GM21390 (cell line): ENCODE measurements at regions not wholly inside any gene's neighbourhood (a gene's known extent, or its start where the extent isn't known, plus 50 kb on each side); places are given as distances from the start of the nearest gene placed in this dataset.
"Not testable (repeated sequence)": the region's sequence is repeated elsewhere in the genome, so short reads cannot be mapped to it uniquely, and the experiment has no call there.

ENCODE experiments used
- ATAC-seq: cut with Tn5 transposase; IDR thresholded peaks from one replicate; pipeline ENCODE4 v1.9.1; 2021; ENCODE audit not compliant: unreplicated experiment

DNA sequence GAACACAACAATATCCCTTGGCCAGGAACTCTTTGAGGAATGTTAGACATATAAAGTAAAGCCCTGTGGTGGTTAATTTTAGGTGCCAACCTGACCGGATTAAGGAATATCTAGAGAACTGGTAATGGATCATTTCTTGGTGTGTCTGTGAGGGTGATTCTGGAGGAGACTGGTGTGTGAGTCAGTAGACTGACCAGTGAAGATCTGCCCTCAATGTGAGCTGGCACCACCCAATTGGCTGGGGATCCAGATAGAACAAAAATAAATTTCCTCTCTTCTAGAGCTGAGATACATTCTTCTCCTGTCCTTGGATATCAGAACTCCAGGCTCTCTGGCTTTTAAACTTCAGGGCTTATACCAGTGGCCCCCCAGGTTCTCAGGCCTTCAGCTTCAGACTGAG lies 56.2 kb upstream of the TNPO1 start:
- ATAC-seq: no peak

DNA sequence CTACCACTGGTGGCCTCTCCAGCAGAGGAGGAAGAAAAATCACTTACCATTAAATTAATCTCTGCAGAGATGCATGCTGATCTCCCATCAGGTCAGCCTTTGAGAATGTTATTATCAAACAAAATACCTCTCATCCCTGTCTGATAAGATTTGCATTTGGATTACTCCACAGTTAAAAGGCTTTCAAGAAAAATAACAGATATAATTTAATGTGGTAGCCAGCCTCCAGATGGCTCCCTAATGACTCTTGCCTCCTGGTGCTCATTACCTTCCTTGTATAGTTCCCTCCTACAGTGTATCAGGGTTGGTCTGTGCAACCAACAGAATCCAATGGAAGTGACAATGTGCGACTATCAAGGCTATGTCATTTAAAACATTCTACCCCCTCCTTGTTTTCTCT lies 63.6 kb upstream of the TNPO1 start:
- no peak for ATAC-seq

DNA sequence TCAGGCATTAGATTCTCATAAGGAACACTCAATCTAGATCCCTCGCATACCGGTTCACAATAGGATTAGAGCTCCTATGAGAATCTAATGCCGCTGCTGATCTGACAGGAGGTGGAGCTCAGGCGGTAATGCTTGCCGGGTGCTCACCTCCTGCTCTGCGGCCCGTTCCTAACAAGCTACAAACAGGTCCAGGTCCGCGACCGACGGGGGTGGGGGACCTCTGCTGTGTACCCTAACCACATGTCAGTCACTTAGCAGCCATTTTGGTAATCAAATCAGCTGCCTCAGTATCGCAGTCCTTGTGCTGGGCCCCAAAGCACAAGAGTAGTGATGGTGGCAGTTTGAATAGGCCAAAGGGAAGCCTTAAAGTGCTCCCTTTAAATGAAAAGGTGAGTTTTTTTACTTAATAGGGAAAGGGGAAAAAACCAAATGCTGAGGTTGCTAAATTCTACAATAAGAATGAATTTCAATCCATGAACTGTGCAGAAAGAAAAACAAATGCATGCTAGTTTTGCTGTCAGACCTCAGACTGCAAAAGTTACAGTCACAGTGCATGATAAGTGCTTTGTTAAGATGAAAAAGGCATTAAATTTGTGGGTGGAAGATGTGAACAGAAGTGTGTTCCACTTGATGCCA lies 67.0 kb upstream of the TNPO1 start:
- ATAC-seq: no peak

DNA sequence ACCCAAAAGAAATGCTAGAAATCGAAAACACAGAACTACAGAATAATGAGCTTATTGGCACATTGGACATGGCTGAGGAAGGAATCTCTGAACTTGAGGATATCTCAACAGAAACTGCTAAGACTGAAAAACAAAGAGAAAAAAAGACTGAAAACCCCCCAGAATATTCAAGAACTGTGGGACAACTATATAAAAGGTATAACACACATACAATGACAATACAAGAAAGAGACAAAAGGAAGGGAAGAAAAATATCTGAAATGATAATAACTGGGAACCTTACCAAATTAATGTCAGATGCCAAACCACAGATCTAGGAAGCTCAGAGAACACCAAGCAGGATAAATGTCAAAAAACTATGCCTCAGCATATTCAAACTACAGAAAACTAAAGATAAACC lies 68.6 kb upstream of the TNPO1 start:
- ATAC-seq: no peak

DNA sequence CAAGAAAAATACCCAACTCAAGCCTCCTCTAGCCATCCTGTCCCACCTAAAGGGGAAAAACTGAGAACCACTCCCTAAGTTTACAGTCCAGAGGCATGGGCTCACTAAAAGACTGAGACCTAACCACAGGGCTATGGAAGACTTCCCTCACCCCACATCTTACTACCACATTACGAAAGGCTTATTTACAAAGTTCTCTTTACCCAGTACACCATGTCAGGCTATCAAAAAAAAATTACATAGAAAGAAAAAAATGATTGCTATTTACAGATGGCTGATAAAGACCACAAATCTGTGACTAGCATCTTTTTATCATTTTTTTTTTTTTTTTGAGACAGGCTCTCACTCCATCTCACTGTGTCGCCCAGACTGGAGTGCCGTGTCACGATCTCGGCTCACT lies 69.7 kb upstream of the TNPO1 start:
- no peak for ATAC-seq

DNA sequence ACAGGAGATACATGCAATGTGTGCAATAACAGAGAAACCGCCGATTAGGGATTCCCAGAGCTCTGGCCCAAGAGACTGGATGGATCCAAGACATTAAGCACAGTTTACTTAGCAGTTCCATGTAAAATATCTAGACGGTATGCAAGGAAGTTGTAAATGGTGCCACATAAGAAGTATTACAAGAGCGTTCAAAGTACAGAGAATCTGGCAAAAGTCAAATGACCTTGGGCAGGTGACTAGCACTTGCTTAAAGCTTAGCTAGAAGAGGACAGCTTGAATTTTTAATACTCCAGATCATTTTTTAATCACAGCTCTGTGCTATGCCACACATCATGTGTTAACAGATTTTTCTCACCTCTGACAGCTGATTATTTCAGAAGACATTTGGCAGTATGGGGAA lies 72.3 kb upstream of the TNPO1 start:
- no peak for ATAC-seq

DNA sequence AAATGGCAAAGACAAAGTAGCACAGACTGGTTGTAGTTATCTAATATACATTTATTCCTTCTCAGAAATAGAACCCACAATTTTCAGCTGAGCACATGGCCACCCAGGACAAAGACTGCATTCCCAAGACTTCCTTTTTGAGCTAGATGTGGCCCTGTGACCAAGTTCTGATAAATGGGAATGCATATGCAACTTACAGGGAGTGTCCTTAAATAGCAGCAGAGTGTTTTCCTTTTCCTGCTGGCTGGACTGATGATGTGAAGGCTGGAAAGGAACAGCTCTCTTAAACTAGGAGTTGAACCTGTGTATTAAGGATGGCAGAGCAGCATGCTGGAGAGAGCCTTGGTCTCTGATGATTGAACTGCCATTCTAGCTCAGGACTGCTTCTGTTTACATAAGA lies 74.7 kb upstream of the TNPO1 start:
- no peak for ATAC-seq

DNA sequence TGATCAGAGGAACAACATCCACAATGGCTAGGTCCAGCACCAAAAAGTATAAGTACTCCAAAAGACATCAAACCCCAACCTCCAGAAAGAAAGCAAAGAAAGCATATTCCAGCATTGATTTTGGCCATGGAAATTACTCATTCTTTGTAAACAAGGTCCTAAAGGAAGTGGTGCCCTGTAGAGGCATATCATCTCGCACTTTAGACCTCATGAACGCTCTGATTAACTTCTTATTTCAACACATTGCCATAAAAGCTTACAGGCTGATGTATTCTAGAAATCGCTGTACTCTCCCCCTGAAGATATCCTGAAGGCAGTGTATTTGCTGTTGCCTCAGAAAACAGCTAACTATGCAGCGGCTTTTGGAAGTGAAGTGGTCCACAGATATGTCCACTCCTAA lies 82.7 kb upstream of the TNPO1 start:
- no peak for ATAC-seq

DNA sequence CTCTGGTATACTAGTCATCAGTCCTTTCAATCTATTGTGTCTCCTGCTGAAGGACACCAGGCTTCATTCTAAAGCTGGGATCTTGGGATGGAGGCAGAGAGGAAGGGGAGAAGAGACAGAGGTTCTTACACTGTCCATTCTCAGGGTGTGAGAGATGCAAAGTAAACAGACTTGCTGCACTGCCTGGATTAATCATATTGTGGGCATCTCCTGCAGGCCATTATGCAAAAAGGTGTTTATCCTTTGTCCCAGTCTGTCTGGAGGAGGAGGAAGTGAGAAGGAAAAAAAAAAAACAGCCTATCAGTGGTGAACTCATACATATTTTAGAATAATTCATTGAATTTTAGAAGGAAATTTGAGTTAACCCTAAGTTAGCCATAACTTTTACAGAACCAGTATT lies 92.9 kb upstream of the TNPO1 start:
- ATAC-seq: no peak

DNA sequence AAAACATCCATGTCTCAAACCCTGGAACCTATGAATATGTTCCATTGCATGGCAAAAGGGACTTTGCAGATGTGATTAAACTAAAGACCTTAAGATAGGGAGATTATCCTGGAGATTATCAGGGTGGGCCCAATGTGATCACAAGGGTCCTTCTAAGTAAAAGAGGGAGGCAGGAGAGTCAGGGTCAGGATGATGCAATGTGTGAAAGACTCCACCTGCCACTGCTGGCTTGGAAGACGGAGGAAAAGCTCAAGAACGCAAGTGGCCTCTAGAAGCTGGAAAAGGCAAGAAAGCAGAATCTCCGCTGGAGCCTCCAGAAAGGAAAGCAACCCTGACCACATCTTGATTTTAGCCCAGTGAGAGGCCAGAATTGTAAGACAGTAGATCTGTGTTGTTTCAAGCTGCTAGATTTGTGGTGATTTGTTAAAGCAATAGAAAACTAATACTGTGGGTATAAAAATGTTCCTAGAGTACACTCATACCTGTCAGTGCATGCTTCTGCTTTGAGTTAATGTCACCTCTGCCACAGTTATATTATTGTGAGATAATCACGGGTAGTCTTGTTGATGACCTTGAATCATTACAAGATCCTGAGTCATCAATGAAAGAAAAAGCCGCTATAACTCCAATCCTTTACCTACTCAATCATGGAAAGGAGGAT lies 93.5 kb upstream of the TNPO1 start:
- ATAC-seq: no peak

DNA sequence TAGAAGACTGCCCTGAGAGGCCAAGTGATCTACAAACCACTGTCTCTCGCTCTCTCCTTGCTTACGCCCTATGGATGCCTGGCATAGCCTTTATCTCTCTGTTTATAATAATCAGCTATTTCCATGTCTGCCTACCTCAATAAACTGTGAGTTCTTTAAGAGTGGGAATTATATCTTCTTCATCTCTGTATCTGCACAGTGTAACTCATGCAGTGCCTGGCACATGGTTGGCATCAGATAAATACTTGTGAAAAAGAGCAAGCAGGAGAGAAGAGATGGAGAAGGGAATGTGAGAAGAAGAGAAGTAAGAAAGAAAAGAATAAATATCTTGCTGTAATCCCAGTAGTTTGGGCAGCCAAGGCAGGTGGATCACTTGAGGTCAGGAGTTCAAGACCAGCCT lies 94.6 kb upstream of the TNPO1 start:
- no peak for ATAC-seq

DNA sequence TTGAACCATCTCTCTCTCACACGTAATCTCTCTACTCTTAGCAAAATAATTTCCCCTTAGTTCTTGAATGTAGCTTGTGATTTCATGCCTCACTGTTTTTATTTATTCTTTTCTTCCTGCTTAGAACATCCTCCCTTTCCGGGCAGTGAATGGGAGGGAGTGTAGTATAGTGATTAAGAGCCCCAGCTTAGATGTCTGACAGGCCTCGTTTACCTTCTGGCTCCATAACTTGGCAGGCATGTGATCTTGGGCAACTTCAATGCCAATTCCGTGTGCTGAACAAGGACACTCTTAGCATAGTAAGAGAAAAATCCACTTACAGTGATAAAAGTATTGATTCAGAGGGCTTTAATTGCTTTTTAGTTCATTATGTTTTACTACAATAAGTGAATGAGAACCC lies 96.3 kb upstream of the TNPO1 start:
- no peak for ATAC-seq

DNA sequence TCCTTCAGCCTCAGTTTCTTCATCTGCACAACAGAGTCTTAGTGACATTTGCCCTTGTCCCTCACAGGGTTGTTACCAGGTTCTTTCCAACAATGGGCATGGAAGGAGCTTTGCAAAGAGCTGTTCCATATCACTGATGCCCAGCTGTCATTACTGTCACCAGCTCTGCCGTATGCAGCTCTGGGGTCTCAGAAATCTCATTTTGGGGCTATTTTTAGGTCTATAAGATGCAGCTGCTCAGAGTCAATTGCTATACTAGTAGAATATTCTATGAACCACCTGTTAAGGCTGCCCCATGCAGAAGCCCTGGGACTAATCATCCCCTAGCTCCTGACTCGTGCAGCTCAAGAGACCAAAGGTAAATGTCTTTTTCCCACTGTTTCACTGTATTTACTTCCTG lies 105.1 kb upstream of the TNPO1 start:
- no peak for ATAC-seq

DNA sequence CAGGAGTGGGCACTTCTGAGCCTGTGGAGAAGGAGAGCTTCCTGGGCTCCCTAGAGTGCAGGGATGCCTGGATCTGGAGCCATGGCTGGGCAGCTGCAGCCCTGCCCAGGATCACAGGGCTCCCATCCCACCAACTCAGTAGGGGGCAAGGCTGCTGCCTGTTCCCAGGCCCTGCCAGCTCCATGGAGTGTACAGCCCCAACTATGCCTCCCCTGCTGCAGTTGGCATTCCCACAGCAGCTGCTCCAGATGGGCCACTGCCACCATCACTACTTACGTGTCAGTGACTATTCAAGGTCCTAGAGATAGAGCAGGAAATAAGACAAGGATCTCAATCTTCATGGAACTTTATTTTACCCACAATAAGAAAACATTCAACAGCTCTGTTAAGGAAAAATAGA lies 107.1 kb upstream of the TNPO1 start:
- ATAC-seq: no peak

DNA sequence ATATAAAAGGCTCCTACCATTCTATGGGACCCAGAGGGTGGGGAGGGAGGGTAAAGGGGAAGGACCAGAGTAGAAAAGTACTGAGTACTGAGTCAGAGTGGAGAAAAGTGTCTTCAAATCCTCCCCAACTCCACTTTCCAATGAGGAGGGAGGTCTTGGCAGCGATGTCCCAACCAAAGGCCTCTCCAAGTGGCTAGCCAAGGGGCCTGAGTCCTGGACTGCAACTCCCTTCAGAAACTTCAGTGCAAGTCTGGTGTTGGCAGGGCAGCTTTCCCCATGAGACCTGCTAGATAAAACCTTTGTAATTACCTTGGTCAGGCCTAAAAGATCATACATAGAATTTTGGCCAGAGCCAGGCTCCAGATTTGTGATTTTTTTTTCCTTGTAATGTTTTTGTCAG lies 111.3 kb upstream of the TNPO1 start:
- no peak for ATAC-seq

DNA sequence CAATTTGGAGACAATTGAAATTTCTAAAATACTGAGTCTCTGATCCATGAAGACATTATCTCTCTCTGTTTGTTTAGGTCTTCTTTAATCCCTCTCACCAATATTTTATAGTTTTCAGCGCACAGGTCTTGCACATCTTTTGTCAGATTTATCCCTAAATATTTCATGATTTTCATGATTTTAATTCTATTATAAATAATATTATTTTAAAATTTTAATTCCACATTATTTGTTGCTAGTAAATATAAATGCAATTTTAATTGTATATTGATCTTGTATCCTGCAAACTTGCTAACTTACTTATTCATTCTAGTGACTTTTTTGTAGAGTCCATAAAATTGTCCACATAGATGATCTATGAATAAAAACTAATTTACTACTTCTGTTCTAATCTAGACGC lies 112.6 kb upstream of the TNPO1 start:
- ATAC-seq: no peak

DNA sequence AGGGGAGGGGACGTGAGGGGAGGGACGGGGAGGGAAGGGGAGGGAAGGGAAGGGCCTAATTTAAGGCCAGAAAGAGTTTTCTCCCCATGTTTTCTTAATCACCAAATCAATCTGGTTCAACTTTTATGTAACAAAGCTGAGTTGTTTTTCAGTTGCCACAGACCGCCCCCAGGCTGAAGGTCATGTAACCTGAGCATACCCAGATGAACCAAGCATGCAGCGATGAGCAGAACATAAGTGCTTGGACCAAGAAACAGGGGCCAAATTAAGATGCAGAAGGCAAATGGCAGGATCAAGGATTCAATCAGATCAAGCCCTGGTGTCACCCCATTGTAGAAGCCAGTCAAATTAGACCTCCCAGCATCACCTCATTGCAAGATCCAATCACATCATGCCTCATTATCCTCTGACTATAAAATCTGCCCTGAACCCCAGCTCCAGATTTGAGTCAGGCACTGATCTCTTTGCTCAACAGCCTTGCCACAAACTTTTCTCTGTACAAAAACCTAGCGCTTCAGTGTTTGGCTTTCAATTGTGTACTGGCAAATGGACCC lies 113.5 kb upstream of the TNPO1 start:
- ATAC-seq: no peak

DNA sequence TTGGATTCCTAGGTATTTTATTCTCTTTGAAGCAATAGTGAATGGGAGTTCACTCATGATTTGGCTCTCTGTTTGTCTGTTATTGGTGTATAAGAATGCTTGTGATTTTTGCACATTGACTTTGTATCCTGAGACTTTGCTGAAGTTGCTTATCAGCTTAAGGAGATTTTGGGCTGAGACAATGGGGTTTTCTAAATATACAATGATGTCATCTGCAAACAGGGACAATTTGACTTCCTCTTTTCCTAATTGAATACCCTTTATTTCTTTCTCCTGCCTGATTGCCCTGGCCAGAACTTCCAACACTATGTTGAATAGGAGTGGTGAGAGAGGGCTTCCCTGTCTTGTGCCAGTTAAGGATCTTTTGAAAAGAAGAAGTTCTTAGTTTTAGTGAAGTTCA lies 114.4 kb upstream of the TNPO1 start:
- not testable (repeated sequence) for ATAC-seq

DNA sequence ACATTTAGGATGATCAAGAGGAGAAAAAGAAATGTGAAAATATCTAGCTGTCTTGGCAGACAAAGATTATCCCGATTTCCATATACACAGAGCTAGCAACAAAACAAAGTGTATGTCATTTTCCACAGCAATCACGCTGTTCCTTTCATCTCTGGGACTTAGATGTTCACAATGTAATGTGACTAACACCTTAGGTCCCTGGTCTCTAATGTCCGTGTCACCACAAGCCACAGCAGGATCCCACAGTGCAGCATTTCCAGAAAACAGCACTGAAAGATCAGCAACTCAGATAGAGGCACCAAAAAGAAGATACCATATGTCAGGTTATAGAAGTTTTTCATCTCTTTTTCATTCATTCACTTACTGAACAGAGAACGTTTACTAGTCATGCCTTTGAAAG lies 118.0 kb upstream of the TNPO1 start:
- no peak for ATAC-seq

DNA sequence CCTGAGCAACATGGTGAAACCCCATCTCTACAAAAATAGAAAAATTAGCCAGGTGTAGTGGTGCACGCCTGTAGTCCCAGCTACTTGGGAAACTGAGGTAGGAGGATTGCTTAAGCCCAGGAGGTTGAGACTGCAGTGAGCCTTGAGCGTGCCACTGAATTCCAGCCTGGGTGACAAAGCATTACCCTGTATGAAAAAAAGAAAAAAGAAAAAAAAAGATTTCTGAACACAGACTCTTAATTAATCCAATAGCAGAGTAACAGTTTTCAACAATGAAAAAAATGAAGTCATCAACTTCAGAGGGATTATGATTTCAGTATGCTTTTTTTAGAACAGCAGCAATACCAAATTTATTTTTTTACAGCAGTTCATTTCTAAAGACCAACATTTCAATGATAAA lies 118.8 kb upstream of the TNPO1 start:
- ATAC-seq: no peak

DNA sequence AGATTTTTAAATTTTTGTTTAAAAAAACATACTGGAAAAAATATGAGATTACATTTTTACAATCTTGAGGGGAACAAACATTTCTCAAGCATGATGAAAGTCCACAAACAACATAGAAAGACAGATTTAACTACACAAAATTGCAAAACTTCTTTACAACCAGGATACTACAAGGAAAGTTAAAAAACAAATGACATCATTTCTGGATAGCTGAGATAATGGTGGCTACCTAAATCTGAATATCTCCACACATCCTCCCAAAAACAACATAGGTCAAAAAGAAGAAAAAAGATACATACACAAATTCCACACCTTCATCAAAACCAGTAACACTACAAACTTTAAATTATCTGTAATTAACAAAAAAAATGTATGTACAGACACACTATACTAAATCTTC lies 120.8 kb upstream of the TNPO1 start:
- no peak for ATAC-seq

DNA sequence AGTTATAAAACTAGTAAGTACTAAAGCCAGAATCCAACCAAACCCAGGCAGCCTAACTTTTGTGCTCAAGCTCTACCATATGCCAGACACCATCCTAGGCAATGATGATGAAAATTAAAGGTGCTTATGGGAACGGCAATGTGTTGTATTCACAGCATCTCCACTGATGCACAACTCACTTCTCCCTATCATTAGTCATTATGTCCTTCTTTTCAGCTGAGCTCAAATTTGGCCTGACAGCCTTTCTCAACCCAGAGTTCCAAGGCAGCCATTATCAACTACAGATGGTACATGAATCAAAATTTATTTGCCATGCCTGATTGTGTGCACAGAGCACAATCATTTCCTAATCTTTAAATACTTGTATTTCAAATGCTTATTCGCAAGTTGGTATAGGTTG lies 121.6 kb upstream of the TNPO1 start:
- ATAC-seq: no peak
